T47D (cell line): ENCODE measurements at regions not wholly inside any gene's neighbourhood (a gene's known extent, or its start where the extent isn't known, plus 50 kb on each side); places are given as distances from the start of the nearest gene placed in this dataset.

Experiments
- DNase-seq, 2 experiments: peaks; one replicate each; pipeline versions ENCODE4 v3.0.0 to v3.0.0-alpha.2; 2011 to 2012; ENCODE audit warnings: low read depth in 1 of 2, low spot score in 1 of 2
- JUND ChIP-seq: IDR thresholded peaks from 2 replicates; pipeline ENCODE4 v1.6.1; 2012; ENCODE audit warnings: low read depth
- in situ Hi-C: cut with HindIII; loops from 2 replicates; pipeline ENCODE4 v1.10.0; 2016; ENCODE audit warnings: low sequenced_read_pairs, low pct_unique_long_range_greater_than_20kb

GRCh38 chr15:81755626-81756025 lies 290.2 kb downstream of the MEX3B start:
- TF ChIP-seq JUND, result no peak
- DNase-seq, result no peak
- in situ Hi-C loops, result no loop called here

- in situ Hi-C loops, result no loop called here
- no peak for DNase-seq
- no peak for TF ChIP-seq JUND
Observed at GRCh38 chr15:81754078-81754477, 291.7 kb downstream of the MEX3B start.

GRCh38 chr15:81752974-81753373 lies 292.8 kb downstream of the MEX3B start:
- DNase-seq, result no peak
- in situ Hi-C loops, result no loop called here
- no peak for TF ChIP-seq JUND

GRCh38 chr15:81752546-81752942 lies 293.3 kb downstream of the MEX3B start:
- no peak for TF ChIP-seq JUND
- in situ Hi-C loops, result no loop called here
- peak in 1 of 2 experiments; percentile 17 for DNase-seq

- TF ChIP-seq JUND, result no peak
- DNase-seq, result no peak
- in situ Hi-C loops, result no loop called here
Observed at GRCh38 chr15:81751816-81752545, 293.8 kb downstream of the MEX3B start.

- DNase-seq, result peak in 1 of 2 experiments; percentile 8
Observed at GRCh38 chr15:81751256-81751655, 294.6 kb downstream of the MEX3B start.

DNA sequence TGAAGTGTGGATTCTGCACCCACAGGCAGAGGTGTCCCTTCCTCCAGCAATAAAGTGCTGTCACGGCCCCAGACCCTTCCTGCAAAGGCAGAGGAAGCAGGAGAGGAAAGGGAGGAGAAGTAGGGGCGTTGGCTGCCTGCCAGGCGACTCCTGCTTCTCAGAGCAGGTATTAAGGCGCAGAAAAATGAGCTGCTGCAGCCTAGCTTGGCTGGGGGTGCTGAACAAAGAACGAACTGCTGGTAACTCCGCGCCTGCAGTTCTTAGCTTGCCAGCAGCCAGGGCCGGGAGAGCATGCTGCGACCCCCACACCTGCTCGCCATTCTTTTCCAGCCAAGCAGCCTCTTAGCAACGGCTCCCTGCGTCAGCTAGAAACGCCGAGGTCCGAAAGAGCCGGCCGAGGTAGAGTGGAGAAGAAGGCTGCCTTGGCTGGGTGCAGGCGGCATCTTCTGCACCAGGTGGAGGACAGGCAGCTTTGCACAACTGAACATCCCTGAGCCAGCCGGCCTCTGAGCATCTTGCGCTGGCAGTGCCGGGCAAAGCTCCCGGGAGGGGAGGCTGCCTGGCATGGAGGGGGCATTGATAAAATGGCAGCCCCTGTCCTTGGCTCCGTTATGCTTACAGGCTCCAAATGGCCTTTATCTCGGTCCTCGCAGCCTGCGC lies 296.0 kb downstream of the MEX3B start:
- DNase-seq, result no peak
- in situ Hi-C loops, result no loop called here

More at GRCh38 chr15:81751256-81751655, 294.6 kb downstream of the MEX3B start:
- in situ Hi-C loops, result no loop called here
- no peak for TF ChIP-seq JUND

DNA sequence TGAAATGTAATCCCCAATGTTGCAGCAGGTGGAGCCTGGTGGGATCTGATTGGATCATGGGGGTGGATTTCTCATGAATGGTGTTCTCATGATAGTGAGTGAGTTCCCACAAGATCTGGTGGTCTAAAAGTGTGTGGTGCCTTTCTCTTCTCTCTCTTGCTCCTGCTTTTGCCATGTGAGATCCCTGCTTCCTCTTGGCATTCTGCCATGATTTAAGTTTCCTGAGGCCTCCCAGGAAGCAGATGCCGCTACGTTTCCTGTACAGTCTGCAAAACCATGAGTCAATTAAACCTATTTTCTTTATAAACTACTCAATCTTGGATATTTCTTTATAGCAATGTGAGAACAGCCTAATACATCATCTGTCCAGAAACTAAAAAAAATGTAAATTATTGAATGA lies 298.3 kb downstream of the MEX3B start:
- in situ Hi-C loops, result no loop called here
- TF ChIP-seq JUND, result no peak
- DNase-seq, result no peak

More for the DNA sequence above, 296.0 kb downstream of the MEX3B start:
- TF ChIP-seq JUND, result no peak

DNA sequence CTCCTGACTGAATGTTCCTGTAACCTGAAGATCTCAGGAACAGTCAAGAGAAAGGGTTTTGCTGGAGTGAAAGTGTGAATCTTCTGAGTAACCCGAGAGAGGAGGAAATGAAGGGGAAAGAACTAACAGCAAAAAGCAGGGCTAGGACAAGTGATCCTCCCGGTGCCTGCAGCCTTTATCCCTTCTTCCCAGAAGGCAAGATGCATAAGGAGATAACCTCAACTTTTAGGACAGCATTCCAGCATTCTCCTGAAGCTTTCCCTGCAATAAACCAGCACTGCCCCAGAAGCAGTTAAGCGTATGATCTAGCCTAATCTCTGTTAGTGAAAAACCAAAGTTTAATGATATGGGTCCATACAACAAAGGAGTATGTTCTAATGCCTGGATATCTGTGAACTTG lies 298.8 kb downstream of the MEX3B start:
- no peak for TF ChIP-seq JUND
- in situ Hi-C loops, result no loop called here
- DNase-seq, result no peak

- in situ Hi-C loops, result no loop called here
- TF ChIP-seq JUND, result no peak
- no peak for DNase-seq
Observed at GRCh38 chr15:81744364-81744763, 301.5 kb downstream of the MEX3B start.

GRCh38 chr15:81740416-81740815 lies 305.4 kb downstream of the MEX3B start:
- no peak for DNase-seq
- in situ Hi-C loops, result no loop called here
- TF ChIP-seq JUND, result no peak

GRCh38 chr15:81729340-81729739 lies 316.5 kb downstream of the MEX3B start:
- DNase-seq, result no peak
- no peak for TF ChIP-seq JUND
- in situ Hi-C loops, result no loop called here

- TF ChIP-seq JUND, result no peak
- DNase-seq, result no peak
- in situ Hi-C loops, result no loop called here
Observed at GRCh38 chr15:81728726-81729125, 317.1 kb downstream of the MEX3B start.
